CD14-positive monocyte (primary cell): ENCODE measurements at regions not wholly inside any gene's neighbourhood (a gene's known extent, or its start where the extent isn't known, plus 50 kb on each side); places are given as distances from the start of the nearest gene placed in this dataset.

Source experiments
- DNase-seq, 3 donors: peaks; one replicate each; pipeline ENCODE4 v3.0.0-alpha.2; 2011 to 2022
- H2AFZ ChIP-seq: 2 replicates; pipeline ENCODE4 v1.6.0; 2012; ENCODE audit warnings: mild to moderate bottlenecking, low read depth, low read length, inconsistent platforms; ENCODE audit not compliant: insufficient read depth, poor library complexity, severe bottlenecking
- H3K27ac ChIP-seq, 2 donors: 1 replicate in 1 of 2; 2 replicates in 1 of 2; pipeline ENCODE4 v1.5.1; 2012 to 2013; ENCODE audit warnings: low read length in 2 of 2, control low read depth in 1 of 2, inconsistent platforms in 1 of 2, low read depth in 1 of 2, mild to moderate bottlenecking in 1 of 2
- H3K27me3 ChIP-seq, 2 donors: one replicate each; pipeline versions ENCODE4 v1.6.0 to v1.6.1; 2011 to 2013; ENCODE audit warnings: low read length in 2 of 2; ENCODE audit not compliant: control insufficient read depth in 2 of 2, insufficient read depth in 2 of 2
- H3K36me3 ChIP-seq, 2 donors: replicated peaks in 1 of 2; 1 replicate in 1 of 2; 2 replicates in 1 of 2; pipeline versions ENCODE4 v1.5.1 to v1.6.1; 2012 to 2013; ENCODE audit warnings: low read length in 2 of 2, control low read depth in 1 of 2, inconsistent platforms in 1 of 2, mild to moderate bottlenecking in 1 of 2; ENCODE audit not compliant: insufficient read depth in 2 of 2, control insufficient read depth in 1 of 2
- H3K4me1 ChIP-seq, 2 donors: 1 replicate in 1 of 2; 2 replicates in 1 of 2; pipeline versions ENCODE4 v1.5.1 to v1.6.1; 2012 to 2013; ENCODE audit warnings: low read length in 2 of 2, control low read depth in 1 of 2, inconsistent platforms in 1 of 2, mild to moderate bottlenecking in 1 of 2, moderate library complexity in 1 of 2; ENCODE audit not compliant: insufficient read depth in 2 of 2, control insufficient read depth in 1 of 2
- H3K4me2 ChIP-seq: replicated peaks from 2 replicates; pipeline ENCODE3; 2012; ENCODE audit warnings: low read length, moderate library complexity, mild to moderate bottlenecking; ENCODE audit not compliant: poor library complexity, severe bottlenecking; ENCODE audit errors: extremely low read depth
- H3K4me3 ChIP-seq, 3 experiments: fragments of 200-600 bp in 1 of 3; sonication (generic) in 1 of 3; replicated peaks in 1 of 3; 1 replicate in 2 of 3; 2 replicates in 1 of 3; pipeline ENCODE4 v1.5.1; 2011 to 2013; ENCODE audit warnings: low read length in 3 of 3, mild to moderate bottlenecking in 3 of 3, control low read depth in 2 of 3, low read depth in 2 of 3, inconsistent platforms in 1 of 3, moderate library complexity in 1 of 3
- H3K79me2 ChIP-seq: 2 replicates; pipeline ENCODE4 v1.6.0; 2012; ENCODE audit warnings: mild to moderate bottlenecking, control low read depth, inconsistent platforms, low read length, moderate library complexity; ENCODE audit not compliant: insufficient read depth
- H3K9ac ChIP-seq: 2 replicates; pipeline ENCODE4 v1.6.0; 2017; ENCODE audit warnings: low read length, mild to moderate bottlenecking; ENCODE audit not compliant: insufficient read depth, poor library complexity, severe bottlenecking
- H3K9me3 ChIP-seq, 2 donors: replicated peaks in 1 of 2; 1 replicate in 1 of 2; 2 replicates in 1 of 2; pipeline versions ENCODE4 v1.5.1 to v1.6.1; 2012 to 2013; ENCODE audit warnings: low read length in 2 of 2, control low read depth in 1 of 2; ENCODE audit not compliant: control insufficient read depth in 1 of 2, insufficient read depth in 1 of 2
- H4K20me1 ChIP-seq: 2 replicates; pipeline ENCODE4 v1.6.0; 2012; ENCODE audit warnings: mild to moderate bottlenecking, low read length, control low read depth, moderate library complexity; ENCODE audit not compliant: insufficient read depth
- H3K27ac Mint-ChIP-seq, 7 donors: one replicate each; pipeline ENCODE4 v1.8.0; 2020; ENCODE audit warnings: mild to moderate bottlenecking in 7 of 7, mixed read lengths in 7 of 7, moderate library complexity in 6 of 7, inconsistent platforms in 2 of 7
- H3K27me3 Mint-ChIP-seq, 3 donors: one replicate each; pipeline ENCODE4 v1.8.0; 2021 to 2022; ENCODE audit warnings: low read depth in 3 of 3, mild to moderate bottlenecking in 3 of 3, mixed read lengths in 3 of 3, moderate library complexity in 3 of 3, inconsistent platforms in 1 of 3
- H3K36me3 Mint-ChIP-seq, 2 donors: one replicate each; pipeline ENCODE4 v1.8.0; 2020; ENCODE audit warnings: mixed read lengths in 2 of 2, inconsistent platforms in 1 of 2, mild to moderate bottlenecking in 1 of 2
- H3K4me1 Mint-ChIP-seq: one replicate; pipeline ENCODE4 v1.8.0; 2020; ENCODE audit warnings: mild to moderate bottlenecking, mixed read lengths
- H3K4me3 Mint-ChIP-seq, 2 donors: one replicate each; pipeline ENCODE4 v1.8.0; 2020; ENCODE audit warnings: mild to moderate bottlenecking in 2 of 2, mixed read lengths in 2 of 2, moderate library complexity in 1 of 2
- H3K9me3 Mint-ChIP-seq, 7 donors: one replicate each; pipeline ENCODE4 v1.8.0; 2020 to 2022; ENCODE audit warnings: mixed read lengths in 7 of 7, mild to moderate bottlenecking in 6 of 7, moderate library complexity in 6 of 7, inconsistent platforms in 2 of 7
- CTCF ChIP-seq: fragments of 200-600 bp; IDR thresholded peaks from one replicate; pipeline ENCODE4 v1.8.0; 2022; ENCODE audit warnings: antibody characterized with exemption, mild to moderate bottlenecking
- WGBS: methylation state at CpG from one replicate; pipeline ENCODE4 v1.1.5; 2013; ENCODE audit warnings: missing lambda C conversion rate; ENCODE audit not compliant: insufficient coverage; 5-methylcytosine and 5-hydroxymethylcytosine counted together
- intact Hi-C, 2 donors: fragments of 100-400 bp; cut with micrococcal nuclease; formaldehyde crosslinking; loops; one replicate each; pipeline versions ENCODE4 v1.15.0 to v1.15.1; 2023

- Mint-ChIP-seq H3K9me3 (peaks cover 8 to 28% (median 11%) of the 10 kb centered on the region in 7 donors), H3K4me3 (no peak overlapping the region), H3K27me3 (peaks cover 0 to 2% (median 0%) of the 10 kb centered on the region in 3 donors), H3K4me1 (no peaks in the 10 kb centered on the region), H3K36me3 (no peaks in the 10 kb centered on the region), H3K27ac (no peak overlapping the region)
- Histone ChIP-seq H3K9ac (no peak overlapping the region), H3K27me3 (no peaks in the 10 kb centered on the region), H3K4me2 (no peak overlapping the region), H3K4me1 (no peaks in the 10 kb centered on the region), H2AFZ (no peak overlapping the region), H3K36me3 (no peaks in the 10 kb centered on the region), H3K9me3 (peaks cover 15 to 27% of the 10 kb centered on the region in 2 donors), H3K4me3 (no peak overlapping the region), H3K79me2 (no peaks in the 10 kb centered on the region), H3K27ac (no peak overlapping the region), H4K20me1 (no peaks in the 10 kb centered on the region)
- no peak for DNase-seq
- no peak for TF ChIP-seq CTCF
- 93% methylated on average over 2 of the region's 5 CpGs for WGBS
- intact Hi-C loops: no loop called here
These were observed 123.7 kb upstream of the NLGN1 start for GRCh38 chr3:173273838-173274237.

- Histone ChIP-seq H3K4me3 (no peak overlapping the region), H3K36me3 (no peaks in the 10 kb centered on the region), H3K27ac (no peak overlapping the region), H3K9ac (no peak overlapping the region), H4K20me1 (no peaks in the 10 kb centered on the region), H3K79me2 (no peaks in the 10 kb centered on the region), H3K9me3 (no peaks in the 10 kb centered on the region), H3K4me2 (no peak overlapping the region), H2AFZ (no peak overlapping the region), H3K4me1 (no peaks in the 10 kb centered on the region), H3K27me3 (no peaks in the 10 kb centered on the region)
- no peaks in the 10 kb centered on the region for H3K4me1 Mint-ChIP-seq
- WGBS: no CpG with 5 or more reads among the region's 1 CpG
- H3K27ac Mint-ChIP-seq: no peak overlapping the region
- TF ChIP-seq CTCF: no peak
- DNase-seq: no peak
- H3K9me3 Mint-ChIP-seq: peaks cover 0 to 7% (median 2%) of the 10 kb centered on the region in 7 donors
- intact Hi-C loops: no loop called here
- H3K4me3 Mint-ChIP-seq: no peak overlapping the region
- H3K27me3 Mint-ChIP-seq: no peaks in the 10 kb centered on the region
- H3K36me3 Mint-ChIP-seq: no peaks in the 10 kb centered on the region
These were observed 127.7 kb upstream of the SPATA16 start for GRCh38 chr3:173268781-173269180.
